Inferior parietal cortex (tissue), 1 donor: ENCODE measurements at regions not wholly inside any gene's neighbourhood (a gene's known extent, or its start where the extent isn't known, plus 50 kb on each side); places are given as distances from the start of the nearest gene placed in this dataset.

Experiments
- DNase-seq: peaks from one replicate; pipeline ENCODE4 v3.0.0-alpha.2; 2016; ENCODE audit errors: extremely low spot score

GRCh38 chr5:10077791-10078545, 171.7 kb downstream of the ATPSCKMT start:
- no peak for DNase-seq

GRCh38 chr5:10073441-10074104, 176.1 kb downstream of the ATPSCKMT start:
- DNase-seq: no peak

DNA sequence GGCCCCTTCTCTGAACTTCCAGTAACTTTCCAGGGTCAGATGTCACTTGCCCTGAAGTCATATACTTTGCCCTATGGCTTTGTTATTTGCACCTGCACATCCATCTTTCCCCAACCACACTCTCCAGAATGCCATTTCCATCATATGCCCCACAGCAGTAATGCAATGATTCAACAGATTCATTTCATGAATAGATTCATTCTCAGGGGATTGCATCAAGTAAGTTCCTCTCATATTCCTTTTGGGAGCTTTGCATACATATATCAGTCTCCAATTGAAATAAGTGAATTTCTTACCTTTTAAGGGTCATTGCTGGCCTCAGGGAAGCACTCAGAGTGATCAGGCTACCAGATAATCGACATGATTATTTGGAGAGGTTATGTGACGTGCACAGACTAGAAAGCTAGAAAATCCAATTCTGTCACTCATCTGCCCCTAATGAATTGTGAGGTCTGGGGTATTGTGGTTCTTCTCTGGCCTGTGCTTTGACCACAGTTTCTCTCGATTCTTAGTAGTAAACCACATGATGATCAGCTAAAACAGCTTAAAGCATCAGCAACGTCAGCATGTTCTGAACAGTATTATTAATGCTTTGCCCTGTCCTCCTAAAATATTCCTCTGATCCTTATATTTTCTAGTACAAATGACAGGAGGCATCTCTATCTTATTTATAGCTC, 179.9 kb downstream of the ATPSCKMT start:
- DNase-seq: no peak

DNA sequence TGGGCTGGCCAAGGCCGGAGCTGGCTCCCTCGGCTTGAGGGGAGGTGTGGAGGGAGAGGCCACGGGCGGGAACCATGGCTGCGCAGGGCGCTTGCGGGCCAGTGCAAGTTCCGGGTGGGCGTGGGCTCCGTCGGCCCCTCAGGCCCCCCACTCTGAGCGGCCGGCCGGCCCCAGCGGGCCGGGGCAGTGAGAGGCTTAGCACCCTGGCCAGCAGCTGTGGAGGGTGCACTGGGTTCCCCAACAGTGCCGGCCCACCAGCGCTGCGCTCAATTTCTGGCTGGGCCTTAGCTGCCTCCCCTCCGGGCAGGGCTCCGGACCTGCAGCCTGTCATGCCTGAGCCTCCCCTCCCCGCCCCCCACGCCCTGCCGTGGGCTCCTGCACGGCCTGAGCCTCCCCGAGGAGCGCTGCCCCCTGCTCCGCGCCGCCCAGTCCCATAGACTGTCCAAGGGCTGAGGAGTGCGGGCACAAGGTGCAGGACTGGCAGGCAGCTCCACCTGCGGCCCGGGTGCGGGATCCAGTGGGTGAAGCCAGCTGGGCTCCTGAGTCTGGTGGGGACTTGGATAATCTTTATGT, 184.2 kb downstream of the ATPSCKMT start:
- DNase-seq: no peak

DNA sequence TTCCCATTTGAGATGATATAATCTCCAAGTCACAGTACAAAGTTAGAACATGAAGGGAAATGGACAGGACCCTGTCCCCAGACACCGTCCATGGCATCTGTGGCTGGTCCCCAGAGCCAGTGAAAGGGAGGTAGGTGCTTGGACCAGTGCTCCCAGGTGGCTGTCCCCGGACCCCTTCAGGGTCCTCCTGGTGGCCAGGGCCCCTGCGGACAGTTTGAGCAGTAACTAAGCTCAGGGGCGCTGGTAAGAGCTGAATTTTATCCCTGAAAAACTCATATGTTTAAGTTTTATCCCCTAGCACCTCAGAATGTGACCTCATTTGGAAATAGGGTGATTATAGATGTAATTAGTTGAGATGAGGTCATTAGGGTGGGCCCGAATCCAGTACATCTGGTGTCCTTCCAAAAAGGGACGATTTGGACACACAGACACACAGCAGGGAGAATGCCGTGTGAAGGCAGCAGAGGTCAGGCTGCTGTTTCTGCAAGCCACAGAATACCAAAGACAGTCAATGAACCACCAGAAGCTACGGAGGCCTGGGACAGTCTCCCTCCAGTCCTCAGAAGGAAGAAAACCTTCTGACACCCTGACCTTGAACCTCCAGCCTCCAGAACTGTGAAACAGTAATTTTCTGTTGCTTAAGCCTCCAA, 185.0 kb downstream of the ATPSCKMT start:
- DNase-seq: no peak

- no peak for DNase-seq
Measured at GRCh38 chr5:10063997-10064396, 185.7 kb downstream of the ATPSCKMT start.

DNA sequence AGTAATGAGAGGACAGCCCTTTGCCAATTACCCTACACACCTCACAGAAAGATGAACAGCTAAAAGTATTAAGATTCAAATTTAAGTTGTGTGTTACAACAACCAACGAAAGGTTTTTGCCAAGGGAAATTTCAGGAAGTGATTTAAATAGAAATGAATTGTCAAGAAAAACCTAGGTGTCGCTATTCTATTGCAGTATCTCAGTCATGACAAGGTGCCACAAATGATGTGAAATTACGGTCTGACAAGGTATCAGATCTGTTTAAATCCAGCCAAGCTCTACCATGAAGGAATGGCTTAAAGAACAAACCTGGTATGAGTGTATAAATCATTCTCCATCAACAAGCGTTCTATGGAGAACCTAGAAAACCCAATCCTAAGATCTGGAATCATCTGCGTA, 189.7 kb downstream of the ATPSCKMT start:
- no peak for DNase-seq

DNA sequence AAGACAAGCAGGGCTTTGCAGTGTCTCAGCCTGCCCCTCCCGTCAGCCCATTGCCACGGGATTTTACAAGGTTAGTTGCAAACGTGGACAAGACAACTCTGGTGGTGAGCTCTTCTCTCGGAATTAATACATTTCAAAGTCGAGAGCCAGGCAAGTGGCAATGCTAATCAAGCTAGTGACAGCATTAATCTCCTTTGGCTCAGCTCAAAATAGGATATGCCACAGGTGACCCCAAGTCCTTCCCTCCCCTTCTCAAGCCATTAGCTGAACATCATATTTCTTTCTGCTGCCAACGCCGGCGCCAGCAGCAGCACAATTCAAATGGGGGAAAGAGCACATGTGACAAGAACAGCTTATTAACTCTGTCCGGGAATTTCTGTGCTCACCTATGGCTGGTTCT, 190.1 kb downstream of the ATPSCKMT start:
- no peak for DNase-seq

DNA sequence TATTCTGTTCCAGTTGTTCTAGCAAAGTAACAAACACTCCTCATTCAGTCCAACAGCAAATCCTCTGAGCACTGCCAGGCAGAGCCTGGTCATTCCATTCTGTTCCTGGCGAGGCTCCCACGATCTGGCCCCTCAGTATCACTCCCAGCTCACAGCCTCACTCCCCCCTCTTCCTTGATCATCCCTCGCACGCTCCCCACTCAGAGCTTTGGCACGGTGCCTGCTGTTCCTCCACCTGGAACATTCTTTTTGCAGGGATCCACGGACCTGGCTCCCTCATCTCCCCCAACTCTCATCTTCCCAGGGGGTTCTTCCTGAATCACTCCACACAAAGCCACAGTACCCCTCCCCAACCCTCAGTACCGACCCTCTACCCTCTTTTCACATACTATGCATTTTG, 192.3 kb downstream of the ATPSCKMT start:
- DNase-seq: no peak

DNA sequence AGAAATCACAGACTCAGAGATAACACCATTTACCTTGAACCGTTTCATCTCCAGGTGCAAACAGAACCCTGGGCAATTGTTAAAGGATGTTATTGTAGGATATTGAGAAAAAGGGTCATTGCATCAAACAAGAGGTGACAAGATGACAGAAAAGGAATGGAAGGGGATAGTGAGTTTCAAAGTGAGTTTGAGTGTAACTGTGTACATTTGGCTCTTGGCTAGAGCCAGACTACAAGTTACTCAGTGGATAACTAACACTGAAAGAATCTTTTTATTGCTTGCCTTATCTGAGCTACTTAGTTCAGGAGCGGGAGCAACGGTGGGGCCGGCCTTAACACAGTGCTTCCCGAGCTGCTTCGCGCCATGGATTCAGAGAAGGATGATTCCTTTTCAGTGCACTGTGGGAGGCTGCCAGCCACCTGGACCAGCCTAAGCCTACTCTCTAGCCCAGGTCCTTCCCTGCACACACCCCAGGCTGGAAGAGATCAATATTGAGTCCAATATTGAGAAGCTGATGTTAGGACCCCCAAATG, 193.4 kb downstream of the ATPSCKMT start:
- DNase-seq: no peak

DNA sequence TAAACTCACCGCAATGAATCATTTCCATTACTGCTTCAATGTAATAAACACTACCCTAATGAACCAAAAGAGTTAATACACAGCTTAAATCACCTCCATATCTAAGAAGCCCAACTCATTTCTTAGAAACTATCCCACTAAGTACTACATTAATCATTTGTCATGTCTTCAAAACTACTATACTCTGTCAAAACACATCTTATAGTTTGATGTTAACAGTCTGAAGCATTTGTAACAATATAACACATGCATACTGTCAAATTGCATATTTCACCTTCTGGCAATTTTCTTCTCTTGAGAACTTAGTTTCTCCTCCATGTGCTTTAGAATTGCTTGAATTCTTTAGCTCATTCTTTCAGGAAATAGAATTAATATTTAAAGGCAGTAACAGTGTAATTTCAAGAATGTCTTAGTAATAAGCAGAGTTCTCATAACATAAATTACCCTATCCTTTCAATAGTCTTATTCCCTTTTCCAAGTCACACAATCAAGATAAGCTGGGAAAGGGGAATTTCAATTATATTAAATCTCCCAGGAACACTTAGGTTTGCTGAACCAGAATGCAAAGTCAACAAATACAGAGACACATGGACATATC, 199.7 kb downstream of the ATPSCKMT start:
- DNase-seq: no peak

DNA sequence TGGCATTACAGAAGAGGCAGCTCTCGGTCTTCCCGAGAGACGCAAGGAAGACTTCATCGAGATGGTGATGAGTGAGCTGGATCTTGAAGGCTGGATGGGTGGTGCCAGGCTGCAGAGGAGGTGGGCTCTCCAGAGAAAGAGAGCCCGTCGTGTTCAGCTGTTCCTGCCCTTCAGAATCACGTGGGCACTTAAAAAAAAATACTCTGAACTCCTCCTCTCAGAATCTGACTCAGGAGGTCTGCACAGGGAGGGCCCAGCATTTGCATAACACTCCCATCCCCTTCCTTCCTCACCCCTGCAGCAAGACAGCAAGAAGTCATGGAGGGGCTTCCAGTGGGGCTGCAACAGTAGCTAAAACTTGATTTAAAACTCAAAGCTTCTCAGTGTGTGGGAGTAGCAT, 203.0 kb downstream of the ATPSCKMT start:
- DNase-seq: no peak

GRCh38 chr5:10045376-10045775, 204.3 kb downstream of the ATPSCKMT start:
- DNase-seq: no peak

DNA sequence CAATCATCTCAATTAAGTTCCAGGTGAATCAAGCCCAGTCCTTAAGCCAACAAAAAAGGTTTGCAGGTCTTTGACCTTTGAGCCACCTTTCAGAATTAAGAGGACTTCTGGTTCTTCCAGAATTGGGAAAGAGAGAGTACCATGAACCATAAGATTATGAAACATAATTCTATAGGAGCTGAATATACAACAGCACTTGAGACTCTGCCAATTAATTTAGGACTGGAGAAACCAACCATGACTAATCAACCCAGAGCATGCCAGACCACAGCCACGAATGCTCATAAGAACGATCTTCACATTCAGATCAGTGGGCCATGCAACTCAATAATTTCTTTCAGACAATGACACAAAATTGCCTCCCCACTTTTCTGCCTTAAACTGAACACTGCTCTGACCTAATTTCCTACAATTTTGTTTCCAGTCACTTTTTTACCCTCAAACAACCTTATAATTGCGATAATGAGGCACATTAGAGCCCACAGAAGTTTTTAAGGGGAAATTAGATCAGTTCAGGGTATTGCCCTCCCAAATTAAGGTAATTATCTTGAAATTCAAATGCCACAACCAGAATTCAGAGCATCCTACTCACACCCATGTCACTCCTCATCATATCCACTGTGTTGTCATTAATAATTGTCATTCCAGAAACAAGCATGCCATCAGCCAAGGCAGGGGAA, 213.4 kb downstream of the ATPSCKMT start:
- DNase-seq: no peak

GRCh38 chr5:10034001-10034400, 215.7 kb downstream of the ATPSCKMT start:
- no peak for DNase-seq

- no peak for DNase-seq
Measured at GRCh38 chr5:10031817-10032216, 217.9 kb downstream of the ATPSCKMT start.

DNA sequence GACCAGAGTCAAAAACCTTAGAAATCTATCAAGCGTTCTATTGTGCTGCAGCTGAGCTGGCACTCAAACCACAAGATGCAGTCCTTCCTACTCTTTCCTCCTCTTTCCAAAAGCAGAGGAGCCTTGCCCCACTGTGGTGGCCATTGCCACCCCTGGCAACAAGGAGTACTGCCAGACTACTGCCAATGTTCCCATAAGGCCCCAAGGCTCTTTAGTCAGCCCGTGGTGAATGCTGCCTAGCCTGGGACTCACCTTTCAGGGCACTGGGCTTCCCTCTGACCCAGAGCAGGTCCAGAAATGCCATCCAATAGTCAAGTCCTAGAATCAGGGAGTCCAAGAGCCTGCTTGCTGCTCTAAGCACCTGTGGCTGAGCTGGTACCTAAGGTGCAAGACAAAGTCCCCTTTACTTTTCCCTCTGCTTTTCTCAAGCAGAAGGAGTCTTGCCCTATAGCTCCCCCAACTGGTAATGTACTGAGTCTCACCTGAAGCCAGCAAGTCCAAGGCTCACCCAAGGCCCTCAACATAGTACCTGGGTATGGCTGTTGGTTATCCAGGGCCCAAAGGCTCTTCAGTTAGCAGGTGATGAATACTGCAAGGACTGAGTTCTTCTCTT, 219.4 kb downstream of the ATPSCKMT start:
- no peak for DNase-seq

GRCh38 chr5:10023494-10023893, 226.2 kb downstream of the ATPSCKMT start:
- DNase-seq: no peak

DNA sequence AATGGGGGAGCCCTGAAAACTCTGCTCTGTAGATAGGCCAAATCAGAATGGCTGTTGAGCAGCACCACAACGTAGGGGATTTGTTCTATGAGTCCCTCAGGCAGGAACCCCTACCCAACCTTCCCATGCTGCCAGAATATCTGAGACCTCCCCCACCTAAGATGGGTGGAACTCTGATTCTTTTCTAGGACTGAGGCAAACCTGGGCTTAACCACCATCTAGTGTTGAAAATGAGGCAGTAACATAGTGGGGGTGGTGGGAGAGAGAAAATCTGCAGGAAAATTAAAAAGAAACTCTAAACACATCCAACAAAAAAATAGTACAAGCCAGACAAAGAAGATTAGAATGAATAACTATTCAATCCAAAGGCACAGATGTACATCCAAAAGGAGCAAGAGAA, 228.4 kb downstream of the ATPSCKMT start:
- DNase-seq: no peak

- no peak for DNase-seq
Measured at GRCh38 chr5:10019236-10019635, 230.5 kb downstream of the ATPSCKMT start.
